C4-2B (cell line): ENCODE measurements at regions not wholly inside any gene's neighbourhood (a gene's known extent, or its start where the extent isn't known, plus 50 kb on each side); places are given as distances from the start of the nearest gene placed in this dataset.

Experiments used
- CTCF ChIP-seq: fragments of 450-650 bp; conservative IDR thresholded peaks from 2 replicates; pipeline ENCODE4 v1.5.1; 2017; ENCODE audit warnings: mild to moderate bottlenecking
- ZFX ChIP-seq: fragments of 450-650 bp; IDR thresholded peaks from 2 replicates; pipeline ENCODE4 v1.6.1; 2017

DNA sequence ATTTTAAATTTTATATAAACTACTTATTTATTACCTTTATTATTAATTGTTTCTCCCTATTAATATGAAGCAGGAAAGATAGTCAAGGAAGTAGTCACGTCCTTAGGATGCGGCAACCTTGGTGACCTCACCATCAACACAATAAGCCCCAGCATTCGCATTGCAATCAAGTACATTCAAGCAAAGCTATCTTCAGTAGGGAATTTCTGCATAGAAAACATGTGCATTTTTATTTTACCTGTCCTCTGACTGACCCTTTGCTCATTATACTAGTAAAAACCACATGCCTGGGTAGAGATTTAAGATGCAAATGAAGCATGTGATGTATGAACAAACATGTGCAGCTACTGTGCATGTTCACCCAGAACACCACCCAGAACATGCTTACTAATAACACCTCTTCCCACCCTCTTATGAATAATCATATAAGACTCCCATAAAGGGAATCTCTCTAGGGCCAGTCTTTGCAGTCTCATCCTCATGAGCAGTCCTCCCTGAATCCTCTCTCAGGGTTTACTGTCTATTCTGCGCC, 869.6 kb downstream of the TAF11L14 start:
- no peak for TF ChIP-seq CTCF
- TF ChIP-seq ZFX: no peak
